ENCODE measurements at regions not wholly inside any gene's neighbourhood (a gene's known extent, or its start where the extent isn't known, plus 50 kb on each side); places are given as distances from the start of the nearest gene placed in this dataset.

DNA sequence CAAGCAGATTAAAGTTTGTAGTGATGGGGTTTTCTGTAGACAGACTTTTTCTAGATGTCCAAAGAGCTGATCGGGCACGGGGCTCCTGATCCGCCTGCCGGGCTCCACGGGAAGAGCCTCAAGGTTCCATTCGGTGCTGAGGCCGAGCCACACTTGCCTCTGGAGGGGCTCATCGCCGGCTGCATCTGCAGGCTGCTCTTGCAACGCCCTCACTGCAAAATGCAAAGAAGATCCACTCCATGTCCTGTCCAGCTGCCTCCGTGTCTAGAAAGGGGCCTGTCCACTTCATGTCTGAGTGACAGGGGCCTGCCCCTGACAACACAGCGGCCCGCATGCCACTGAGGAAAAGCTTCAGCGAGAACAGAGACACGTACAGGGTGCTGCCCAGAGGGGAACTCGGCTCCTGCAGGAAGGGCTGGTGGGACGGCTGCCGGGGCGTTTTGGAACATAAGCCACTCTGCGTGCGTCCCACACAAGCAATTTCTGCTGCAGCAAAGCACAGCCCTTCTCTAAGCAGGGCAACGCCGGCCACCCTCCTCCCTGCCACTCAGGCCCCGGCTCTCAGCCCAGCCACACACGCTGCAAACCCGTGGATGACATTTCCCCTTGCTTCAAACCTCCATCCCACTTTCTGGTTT is 53.6 kb upstream of the CTDP1 start:
- TF ChIP-seq, protein P1, sequence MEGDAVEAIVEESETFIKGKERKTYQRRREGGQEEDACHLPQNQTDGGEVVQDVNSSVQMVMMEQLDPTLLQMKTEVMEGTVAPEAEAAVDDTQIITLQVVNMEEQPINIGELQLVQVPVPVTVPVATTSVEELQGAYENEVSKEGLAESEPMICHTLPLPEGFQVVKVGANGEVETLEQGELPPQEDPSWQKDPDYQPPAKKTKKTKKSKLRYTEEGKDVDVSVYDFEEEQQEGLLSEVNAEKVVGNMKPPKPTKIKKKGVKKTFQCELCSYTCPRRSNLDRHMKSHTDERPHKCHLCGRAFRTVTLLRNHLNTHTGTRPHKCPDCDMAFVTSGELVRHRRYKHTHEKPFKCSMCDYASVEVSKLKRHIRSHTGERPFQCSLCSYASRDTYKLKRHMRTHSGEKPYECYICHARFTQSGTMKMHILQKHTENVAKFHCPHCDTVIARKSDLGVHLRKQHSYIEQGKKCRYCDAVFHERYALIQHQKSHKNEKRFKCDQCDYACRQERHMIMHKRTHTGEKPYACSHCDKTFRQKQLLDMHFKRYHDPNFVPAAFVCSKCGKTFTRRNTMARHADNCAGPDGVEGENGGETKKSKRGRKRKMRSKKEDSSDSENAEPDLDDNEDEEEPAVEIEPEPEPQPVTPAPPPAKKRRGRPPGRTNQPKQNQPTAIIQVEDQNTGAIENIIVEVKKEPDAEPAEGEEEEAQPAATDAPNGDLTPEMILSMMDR (IDR thresholded peaks at IDR 0.05; ENCODE audit: low read depth, low read length, missing input control) = no peak
- TF ChIP-seq, protein P2, sequence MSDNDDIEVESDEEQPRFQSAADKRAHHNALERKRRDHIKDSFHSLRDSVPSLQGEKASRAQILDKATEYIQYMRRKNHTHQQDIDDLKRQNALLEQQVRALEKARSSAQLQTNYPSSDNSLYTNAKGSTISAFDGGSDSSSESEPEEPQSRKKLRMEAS (IDR thresholded peaks at IDR 0.05) = no peak
- TF ChIP-seq RAD21 (IDR thresholded peaks at IDR 0.05) (no peak), YY1 (IDR thresholded peaks at IDR 0.05) (no peak), TAF1 (conservative IDR thresholded peaks at IDR 0.05) (no peak), REST (IDR thresholded peaks at IDR 0.05) (no peak)

Data from liver (tissue), 3 donors.